HG02623 (cell line): ENCODE measurements at regions not wholly inside any gene's neighbourhood (a gene's known extent, or its start where the extent isn't known, plus 50 kb on each side); places are given as distances from the start of the nearest gene placed in this dataset.

Source experiments
- ATAC-seq: cut with Tn5 transposase; IDR thresholded peaks from one replicate; pipeline ENCODE4 v1.9.1; 2021; ENCODE audit warnings: moderate library complexity; ENCODE audit not compliant: unreplicated experiment

DNA sequence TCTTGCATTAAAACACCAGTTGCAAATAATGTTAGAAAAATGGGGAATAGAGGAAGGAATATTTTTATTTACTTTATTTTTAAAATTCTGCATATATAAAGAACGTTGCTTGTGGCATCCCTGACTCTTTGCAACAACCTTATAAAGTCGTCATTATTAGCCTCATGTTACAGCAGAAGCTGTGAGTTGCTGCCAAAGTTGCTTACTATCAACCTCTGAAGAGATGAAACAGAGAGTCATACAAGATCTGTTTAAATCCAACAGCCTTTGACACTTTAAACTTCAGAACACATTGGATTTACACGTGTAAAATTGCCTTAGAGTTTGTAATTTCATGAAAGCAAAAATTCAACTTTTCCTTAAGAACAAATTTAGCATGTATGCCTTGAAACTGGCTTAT, 221.9 kb downstream of the MRPL39 start:
- ATAC-seq: no peak

DNA sequence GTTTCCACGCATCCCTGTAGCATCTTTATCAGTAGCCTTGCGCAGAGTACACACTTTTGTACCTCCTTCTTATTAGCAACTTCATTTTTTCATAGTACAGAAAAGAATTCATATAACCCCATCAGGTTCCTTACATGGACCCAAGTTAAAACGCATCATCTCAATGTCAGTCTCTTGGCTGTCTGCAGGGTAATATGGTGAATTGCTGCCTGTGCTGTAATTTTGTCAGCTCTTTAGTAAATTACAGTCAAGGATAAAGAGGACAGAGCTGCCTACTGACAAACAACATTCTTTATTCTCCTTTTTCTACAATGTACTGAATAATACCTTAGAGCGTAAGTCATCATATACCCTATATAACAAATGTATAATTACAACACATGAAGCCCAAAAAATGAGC, 222.5 kb downstream of the MRPL39 start:
- no peak for ATAC-seq

DNA sequence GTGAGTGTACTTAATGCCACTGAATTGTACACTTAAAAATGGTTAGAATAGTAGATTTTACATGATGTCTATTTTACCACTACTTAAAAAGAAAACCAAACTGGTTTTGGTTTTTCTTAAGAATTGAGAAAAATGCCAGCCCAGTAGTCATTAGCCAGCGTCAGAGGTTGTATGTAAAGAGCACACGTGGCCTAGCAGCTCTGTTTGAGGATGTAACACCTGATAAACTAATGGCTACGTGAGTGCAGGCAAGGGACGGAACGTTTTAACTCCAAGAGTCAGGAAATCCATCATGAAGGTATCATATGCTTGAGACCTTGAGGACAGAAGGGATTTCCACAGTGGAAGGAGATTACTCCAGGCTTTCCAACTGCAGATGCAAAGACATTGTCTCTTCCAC, 223.7 kb downstream of the MRPL39 start:
- ATAC-seq: no peak

DNA sequence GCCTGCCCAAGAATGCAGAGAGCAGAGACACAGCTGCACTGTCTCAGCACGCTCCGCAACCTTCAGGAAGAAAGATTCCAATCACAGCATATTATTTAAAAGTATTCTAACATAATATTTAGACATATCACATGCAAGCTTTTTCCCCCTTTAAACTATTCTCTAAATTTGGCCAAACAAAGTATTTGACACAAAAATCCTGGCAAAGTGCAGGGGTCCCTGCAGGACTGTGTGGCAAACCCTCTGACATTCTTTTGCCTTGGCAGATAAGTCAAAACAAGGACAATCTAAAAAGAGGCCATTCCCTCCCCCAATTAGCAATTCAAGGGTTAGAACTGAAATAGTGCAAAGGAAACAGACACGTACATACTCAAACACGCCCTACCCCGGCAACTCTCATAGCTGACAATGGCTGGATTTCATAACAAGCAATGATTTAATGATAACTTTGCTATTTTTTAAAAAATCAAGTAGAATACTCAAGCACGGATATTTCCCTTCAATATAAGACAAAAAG, 225.3 kb downstream of the MRPL39 start:
- ATAC-seq: no peak

DNA sequence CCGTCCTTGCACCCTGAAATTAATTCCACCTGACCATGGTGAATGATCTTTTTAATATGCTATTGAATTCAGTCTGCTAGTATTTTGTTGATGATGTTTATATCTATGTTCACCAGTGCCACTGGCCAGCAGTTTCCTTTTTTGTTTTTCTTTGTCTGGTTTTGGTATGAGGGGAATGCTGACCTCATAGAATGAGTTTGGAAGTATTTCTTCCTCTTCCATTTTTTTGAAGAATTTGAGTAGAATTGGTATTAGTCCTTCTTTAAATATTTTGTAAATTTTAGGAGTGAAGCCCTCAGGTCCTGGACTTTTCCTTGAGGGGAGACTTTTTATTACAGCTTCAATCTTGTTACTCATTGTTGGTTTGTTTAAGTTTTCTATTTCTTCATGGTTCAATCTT, 231.6 kb downstream of the MRPL39 start:
- no peak for ATAC-seq

DNA sequence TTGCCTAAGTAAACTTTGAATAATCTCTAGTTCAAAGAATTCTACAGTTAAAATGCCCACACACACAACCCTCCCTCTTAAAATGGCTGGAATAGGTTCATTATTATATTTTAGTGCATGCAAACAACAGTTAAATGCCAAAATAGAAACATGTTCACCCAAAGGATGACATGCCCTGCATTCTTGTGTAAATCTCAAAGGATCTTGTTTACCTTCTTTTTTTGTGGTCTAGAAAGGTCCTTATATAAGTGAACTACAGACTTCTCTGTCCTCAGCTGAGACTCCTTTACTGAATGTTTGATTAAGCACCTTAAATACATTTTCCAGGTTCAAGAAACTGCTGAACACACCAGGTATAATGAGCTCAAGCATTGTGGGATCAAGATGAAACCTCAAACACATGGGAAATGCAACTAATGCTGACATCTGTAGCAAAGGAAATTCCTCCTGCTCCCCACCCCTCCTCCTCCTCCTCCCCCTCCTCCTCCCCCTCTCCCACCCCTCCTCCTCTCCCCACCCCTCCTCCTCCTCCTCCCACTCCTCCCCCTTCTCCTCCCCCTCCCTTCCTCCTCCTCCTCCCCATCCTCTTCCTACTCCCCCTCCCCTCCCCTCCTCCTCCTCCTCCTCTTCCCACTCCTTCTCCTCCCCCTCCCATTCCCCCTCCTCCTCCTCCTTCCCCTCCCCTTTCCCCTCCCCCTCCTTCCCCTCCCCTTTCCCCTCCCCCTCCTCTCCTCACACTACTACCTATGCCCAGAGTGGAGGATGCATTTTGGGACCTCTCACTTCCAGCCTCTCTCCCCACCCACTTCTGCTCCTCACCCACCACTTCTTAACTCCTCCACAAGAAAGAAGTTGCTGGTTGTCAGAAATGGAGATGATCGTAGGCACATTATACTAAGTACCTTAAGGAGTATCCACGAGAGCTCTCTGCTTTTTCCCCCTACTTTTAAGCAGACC, 233.9 kb downstream of the MRPL39 start:
- ATAC-seq: no peak

DNA sequence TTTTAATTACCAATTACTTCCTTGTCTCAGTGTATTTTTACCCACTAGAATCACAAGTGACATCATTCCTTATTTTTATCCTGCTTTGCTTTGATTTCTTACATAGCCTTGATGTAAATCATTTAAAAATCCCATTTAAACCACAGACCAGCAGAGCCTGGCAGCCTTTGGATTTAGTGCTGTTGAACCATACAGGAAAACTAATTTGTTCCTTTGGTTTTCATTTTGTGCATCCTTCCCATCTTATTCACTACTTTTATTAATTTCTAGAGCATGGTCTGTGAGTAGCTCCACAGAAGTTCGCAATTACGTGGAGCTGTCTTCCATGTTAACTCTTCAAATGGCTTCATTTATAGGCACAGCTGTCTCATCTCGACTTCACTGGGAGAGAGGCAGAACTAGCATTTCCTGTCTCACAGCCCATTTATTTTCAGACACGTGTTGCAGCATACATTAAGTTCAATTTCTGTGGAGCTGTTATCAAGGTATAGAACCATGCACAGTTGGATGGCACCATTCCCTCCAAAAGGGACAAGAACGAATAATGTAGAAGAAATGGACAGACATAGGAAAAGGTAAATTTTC, 235.3 kb downstream of the MRPL39 start:
- no peak for ATAC-seq

DNA sequence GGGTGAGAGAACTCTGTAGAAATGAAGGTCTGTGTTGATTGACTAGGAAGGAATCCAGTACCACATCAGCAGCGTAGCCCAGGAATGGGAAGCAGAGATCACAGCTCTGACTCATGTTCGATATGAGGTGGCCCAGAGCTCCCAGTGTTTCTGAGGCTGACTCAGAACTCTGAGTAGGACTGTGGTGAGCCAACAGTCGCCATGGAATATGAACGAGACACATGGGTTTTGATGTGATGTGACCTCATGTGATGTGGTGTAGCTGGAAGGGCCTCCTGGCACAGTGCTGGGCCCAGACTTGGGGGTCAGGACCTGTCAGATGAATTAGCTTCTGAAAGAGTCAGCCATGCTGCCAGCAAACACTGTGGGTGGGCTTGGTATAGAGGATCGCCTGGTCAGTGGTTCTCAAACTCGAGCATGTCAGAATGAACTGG, 237.0 kb downstream of the MRPL39 start:
- no peak for ATAC-seq

DNA sequence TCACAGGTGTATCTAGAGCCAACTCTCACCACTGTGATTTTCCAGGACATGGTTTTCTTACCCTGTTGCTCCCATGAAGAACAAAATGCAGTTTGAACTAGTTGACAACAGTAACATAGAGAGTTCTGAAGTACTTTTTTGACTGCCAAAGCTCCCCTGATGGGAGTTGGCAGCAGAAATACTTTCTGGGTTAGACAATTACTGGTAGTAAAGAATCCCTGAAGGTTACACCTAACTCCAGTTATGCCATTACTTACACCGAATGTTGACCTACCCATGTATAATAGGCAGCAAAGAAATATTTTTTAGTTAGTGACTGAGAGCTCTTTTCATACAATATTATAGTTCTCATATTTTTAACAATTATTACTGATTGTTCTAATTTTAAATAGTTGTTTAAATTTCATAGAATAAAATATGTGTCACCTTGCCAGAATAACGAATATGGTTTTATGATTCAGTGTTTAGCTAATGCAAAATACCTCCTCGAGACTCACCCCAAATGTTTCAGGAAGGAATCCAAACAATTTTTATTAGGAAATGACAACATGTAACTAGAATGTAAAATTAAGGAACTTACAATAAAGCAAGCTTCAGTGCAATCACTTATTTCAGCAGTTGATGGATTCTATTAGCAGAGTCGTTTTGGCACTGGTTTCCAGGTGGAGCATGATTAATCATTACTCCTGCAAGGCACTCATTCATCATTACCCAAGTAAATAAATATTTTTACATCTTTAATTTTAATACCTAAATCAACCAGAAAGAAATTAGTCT, 237.6 kb downstream of the MRPL39 start:
- no peak for ATAC-seq

DNA sequence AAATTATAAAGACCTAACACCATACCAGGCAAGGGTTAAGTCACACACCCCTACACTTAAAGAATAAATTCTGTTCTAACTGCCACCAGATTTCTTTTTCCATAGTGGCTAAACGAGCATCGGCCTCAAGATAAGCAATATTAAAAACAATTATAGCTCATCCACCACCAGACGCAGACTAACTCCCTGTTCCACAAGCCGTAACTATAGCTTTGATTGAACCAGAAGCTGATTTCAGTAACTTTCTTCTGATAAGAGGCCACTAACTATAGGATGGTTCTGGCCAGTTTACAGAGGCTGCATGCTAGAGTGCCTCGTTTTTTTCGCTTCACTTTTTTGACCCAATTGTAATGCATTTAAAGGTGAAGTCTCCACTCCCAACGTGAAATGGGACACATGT, 238.8 kb downstream of the MRPL39 start:
- no peak for ATAC-seq

DNA sequence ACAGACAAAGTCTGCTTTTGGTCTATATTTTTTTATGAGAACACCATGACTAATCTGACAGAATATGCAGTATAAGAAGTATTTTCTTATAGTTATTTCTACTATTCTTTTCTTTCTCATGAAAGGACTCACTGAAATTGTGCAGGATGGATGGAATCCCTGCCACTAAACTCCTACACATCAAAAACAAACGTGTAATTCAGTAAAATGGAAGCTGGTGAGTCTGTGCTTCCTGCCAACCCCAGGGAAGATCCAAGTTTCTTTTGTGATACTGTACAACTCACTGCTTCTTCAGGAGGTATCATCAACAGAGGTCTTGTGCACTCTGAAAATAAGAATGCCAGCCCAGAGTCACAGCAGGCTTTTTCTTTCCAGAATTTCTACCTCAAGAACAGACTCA, 241.2 kb downstream of the MRPL39 start:
- no peak for ATAC-seq

DNA sequence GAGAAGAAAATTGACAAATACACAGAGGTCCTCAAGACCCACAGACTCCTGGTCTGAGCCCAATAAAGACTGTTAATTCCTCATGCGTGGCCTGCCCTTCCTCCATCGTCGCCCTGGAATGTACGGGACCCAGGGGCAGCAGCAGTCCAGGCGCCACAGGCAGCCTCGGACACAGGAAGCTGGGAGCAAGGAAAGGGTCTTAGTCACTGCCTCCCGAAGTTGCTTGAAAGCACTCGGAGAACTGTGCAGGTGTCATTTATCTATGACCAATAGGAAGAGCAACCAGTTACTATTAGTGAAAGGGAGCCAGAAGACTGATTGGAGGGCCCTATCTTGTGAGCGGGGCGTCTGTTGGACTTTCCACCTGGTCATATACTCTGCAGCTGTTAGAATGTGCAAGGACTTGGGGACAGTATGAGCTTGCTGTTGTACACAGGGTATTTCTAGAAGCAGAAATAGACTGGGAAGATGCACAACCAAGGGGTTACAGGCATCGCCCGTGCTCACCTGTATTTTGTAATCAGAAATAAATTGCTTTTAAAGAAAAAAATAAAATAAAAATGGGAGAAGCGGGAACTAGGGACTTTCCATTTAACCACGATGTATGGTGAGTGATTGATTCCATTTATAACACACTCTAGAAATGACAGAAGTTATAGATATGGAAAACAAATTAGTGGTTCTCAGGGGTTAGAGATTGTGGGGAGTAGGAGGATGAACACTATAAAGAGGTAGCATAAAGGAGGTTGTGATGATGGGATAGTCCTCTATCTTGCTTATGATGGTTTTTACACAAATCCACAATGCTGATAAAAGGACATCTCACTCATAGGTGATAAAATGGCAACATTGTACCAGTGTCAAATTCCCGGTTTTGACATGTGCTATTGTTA, 244.7 kb downstream of the MRPL39 start:
- no peak for ATAC-seq

DNA sequence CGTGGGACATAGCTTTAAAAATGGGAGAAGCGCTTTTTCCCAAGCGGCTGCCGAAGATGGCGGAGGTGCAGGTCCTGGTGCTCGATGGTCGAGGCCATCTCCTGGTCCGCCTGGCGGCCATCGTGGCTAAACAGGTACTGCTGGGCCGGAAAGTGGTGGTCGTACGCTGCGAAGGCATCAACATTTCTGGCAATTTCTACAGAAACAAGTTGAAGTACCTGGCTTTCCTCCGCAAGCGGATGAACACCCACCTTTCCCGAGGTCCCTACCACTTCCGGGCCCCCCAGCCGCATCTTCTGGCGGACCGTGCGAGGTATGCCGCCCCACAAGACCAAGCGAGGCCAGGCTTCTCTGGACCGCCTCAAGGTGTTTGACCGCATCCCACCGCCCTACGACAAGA, 245.5 kb downstream of the MRPL39 start:
- no peak for ATAC-seq

DNA sequence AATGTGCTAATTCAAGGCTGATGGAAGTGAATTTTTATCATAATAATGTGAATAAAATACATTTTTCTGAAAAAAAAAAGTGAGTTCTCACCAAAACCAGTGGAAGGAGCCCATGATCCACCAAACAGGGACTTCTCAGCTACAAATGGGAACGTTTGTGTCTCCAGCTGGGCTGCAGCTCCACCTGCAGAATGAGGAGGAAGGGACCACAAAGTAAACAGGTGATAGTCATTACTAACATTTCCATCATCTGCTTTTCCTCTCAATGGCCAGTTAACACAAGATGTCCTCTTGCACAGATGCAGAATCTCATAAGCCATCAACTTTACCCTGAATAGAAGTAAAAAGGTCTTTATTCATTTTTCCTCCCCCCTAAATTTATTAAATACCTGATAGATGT, 246.2 kb downstream of the MRPL39 start:
- ATAC-seq: no peak

DNA sequence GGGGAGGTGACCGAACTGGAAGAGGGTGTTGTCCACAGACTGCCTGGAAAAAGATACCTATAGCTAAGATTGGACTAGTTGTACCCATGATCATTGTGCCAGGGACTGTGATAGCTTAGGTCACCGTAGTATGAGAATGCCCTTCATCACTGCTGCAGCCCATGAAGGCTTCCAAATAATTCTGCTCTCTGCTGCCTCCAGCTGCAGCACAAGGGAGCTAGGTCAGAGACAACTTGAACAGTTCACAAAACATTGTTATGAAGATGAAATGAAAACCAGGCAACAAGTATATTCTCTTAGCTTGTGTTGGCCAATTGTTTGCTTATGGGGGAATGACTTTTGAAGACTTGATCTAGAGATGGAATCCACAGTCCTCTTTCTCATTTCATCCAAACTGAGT, 246.7 kb downstream of the MRPL39 start:
- ATAC-seq: no peak

DNA sequence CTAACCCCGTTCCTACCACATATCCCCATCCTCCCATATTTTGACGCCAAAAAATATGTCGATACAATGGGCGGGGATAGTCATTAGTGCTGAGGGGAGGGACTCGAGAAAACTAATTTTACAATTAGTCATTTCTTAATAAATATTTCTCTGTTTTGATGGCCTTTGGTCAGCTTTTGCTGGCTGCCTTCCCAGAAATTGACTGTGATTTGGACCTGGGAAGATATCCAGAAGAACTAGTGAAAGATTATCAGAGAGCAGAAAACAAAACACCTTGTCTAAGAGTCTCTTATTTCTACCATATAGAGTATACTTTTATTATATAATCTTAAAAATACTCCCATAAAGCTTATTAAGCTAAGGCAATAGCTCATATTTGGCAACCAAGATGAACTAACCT, 247.6 kb downstream of the MRPL39 start:
- ATAC-seq: no peak

DNA sequence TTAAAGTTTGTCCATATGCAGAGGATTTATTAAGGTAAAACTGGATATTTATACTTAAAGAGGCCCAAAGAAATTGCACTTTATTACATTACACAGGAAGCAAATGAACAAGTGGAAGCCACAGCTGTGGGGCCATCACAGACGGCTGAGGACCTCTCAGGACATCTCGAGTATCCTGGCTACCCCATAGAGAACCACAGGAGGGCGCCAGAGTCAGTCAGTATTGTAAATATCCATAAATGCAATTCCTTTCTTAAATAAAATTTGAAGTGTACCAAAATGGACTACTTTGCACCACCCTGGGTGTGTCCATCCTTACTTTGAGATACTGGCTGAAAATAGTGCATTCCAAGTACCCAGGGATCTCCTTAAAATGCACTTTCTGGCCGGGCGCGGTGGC, 257.2 kb downstream of the MRPL39 start:
- no peak for ATAC-seq

DNA sequence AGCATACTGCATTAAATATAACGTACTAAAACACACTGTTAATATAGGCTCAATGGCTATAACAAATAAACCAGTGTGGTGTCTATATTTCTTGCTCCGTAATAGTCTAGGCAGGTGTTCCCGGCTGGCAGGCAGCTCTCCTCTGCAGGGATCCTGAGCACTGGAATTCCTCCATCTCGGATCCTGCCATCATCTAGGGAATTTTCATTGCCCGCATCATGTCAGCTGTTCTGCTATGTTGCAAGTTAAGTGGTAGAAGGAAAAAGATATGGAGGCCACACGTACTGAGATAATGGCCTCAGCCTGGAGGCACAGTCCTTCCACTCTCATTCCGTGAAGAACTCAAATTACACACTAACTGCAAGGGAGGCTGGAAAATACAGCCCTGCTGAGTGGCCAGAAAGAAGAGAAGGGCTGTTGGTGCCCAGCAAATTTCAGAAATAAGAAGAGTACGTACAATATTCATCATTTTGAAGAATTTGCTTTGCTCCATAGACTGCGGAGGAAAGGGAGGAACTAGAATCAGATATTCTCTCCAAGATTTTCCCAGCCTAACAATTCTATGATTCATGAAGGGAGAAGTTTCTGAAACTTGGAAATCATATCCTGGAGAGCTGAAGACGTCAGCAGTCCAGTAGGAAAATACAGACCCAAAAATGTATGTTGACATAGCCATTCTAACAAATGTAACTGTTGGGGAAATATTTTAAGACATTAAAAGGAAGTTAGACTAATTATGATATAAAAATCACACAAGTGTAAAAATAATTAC, 263.3 kb downstream of the MRPL39 start:
- ATAC-seq: no peak

DNA sequence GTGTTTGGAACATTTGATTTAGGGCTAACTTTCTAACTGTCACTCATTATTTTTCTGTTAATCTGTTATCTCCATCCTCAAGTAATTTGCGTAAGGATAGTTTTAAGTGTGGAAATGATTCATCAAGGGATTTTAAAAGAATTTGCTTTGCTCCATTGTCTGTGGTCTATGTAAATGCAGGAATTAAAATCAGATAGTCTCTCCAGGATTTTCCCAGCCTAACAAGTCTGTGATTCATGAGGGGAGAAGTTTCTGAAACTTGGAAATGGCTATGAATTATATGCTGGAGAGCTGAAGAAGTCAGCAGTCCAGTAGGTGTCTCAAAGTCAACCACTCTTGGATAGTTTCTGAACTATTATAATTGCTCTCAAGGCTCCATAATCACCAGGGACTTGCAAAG, 264.5 kb downstream of the MRPL39 start:
- no peak for ATAC-seq

DNA sequence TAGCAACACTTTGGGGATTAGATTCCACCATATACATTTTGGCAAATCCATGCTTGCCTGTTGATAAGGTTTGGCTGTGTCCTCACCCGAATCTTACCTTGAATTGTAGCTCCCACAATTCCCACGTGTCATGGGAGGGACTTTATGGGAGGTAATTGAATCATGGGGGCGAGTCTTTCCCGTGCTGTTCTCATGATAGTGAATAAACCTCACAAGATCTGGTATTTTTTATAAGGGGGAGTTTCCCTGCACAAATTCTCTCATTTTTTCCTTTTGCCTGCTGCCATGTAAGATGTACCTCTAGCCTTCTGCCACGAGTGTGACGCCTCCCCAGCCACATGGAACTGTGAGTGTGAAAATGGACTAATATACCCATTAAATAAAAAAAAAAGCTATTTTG, 265.3 kb downstream of the MRPL39 start:
- ATAC-seq: no peak
